ENCODE measurements at regions not wholly inside any gene's neighbourhood (a gene's known extent, or its start where the extent isn't known, plus 50 kb on each side); places are given as distances from the start of the nearest gene placed in this dataset.

- Histone ChIP-seq H3K27me3 (no peaks in the 10 kb centered on the region), H3K27ac (no peak overlapping the region), H3K4me3 (no peak overlapping the region), H3K9me3 (no peaks in the 10 kb centered on the region), H3K4me1 (no peaks in the 10 kb centered on the region), H3K36me3 (no peaks in the 10 kb centered on the region)
- intact Hi-C loops (cut with DNase I) = no loop called here
- DNase-seq (ENCODE audit: extremely low spot score in 2 of 2) = no peak
- no peak for TF ChIP-seq POLR2AphosphoS5 (IDR thresholded peaks at IDR 0.05; ENCODE audit: insufficient read depth in 1 of 2, low read depth in 1 of 2)
- TF ChIP-seq, protein P1, sequence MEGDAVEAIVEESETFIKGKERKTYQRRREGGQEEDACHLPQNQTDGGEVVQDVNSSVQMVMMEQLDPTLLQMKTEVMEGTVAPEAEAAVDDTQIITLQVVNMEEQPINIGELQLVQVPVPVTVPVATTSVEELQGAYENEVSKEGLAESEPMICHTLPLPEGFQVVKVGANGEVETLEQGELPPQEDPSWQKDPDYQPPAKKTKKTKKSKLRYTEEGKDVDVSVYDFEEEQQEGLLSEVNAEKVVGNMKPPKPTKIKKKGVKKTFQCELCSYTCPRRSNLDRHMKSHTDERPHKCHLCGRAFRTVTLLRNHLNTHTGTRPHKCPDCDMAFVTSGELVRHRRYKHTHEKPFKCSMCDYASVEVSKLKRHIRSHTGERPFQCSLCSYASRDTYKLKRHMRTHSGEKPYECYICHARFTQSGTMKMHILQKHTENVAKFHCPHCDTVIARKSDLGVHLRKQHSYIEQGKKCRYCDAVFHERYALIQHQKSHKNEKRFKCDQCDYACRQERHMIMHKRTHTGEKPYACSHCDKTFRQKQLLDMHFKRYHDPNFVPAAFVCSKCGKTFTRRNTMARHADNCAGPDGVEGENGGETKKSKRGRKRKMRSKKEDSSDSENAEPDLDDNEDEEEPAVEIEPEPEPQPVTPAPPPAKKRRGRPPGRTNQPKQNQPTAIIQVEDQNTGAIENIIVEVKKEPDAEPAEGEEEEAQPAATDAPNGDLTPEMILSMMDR (IDR thresholded peaks at IDR 0.05) = no peak
Observed at GRCh38 chr5:79858410-79858723, 132.7 kb downstream of the MTX3 start.

GRCh38 chr5:79857714-79858409 lies 133.2 kb downstream of the MTX3 start:
- H3K27me3 ChIP-seq = no peaks in the 10 kb centered on the region
- no peaks in the 10 kb centered on the region for H3K36me3 ChIP-seq
- H3K4me3 ChIP-seq = no peak overlapping the region
- intact Hi-C loops (cut with DNase I) = no loop called here
- H3K27ac ChIP-seq = no peak overlapping the region
- H3K4me1 ChIP-seq = no peaks in the 10 kb centered on the region
- peak; percentile 46 to 84 for DNase-seq (ENCODE audit: extremely low spot score in 2 of 2)
- no peaks in the 10 kb centered on the region for H3K9me3 ChIP-seq
- TF ChIP-seq POLR2AphosphoS5 (IDR thresholded peaks at IDR 0.05; ENCODE audit: insufficient read depth in 1 of 2, low read depth in 1 of 2) = no peak
- TF ChIP-seq, protein P1 (IDR thresholded peaks at IDR 0.05) = peak; percentile 88 to 92 (median 90)

- H3K27ac ChIP-seq = no peak overlapping the region
- no peaks in the 10 kb centered on the region for H3K27me3 ChIP-seq
- peak; percentile 64 to 77 for DNase-seq (ENCODE audit: extremely low spot score in 2 of 2)
- H3K9me3 ChIP-seq = no peaks in the 10 kb centered on the region
- H3K36me3 ChIP-seq = no peaks in the 10 kb centered on the region
- H3K4me1 ChIP-seq = no peaks in the 10 kb centered on the region
- intact Hi-C loops (cut with DNase I) = no loop called here
- TF ChIP-seq POLR2A (IDR thresholded peaks at IDR 0.05) (no peak), POLR2AphosphoS5 (IDR thresholded peaks at IDR 0.05; ENCODE audit: insufficient read depth in 1 of 2, low read depth in 1 of 2) (no peak)
- TF ChIP-seq, protein P1 (IDR thresholded peaks at IDR 0.05) = no peak
- no peak overlapping the region for H3K4me3 ChIP-seq
Observed at GRCh38 chr5:79856456-79857055, 134.5 kb downstream of the MTX3 start.

GRCh38 chr5:79853676-79854418 lies 137.2 kb downstream of the MTX3 start:
- Histone ChIP-seq H3K27ac (no peak overlapping the region), H3K9me3 (no peaks in the 10 kb centered on the region), H3K27me3 (no peaks in the 10 kb centered on the region), H3K4me1 (peaks cover 4% of the 10 kb centered on the region), H3K36me3 (no peaks in the 10 kb centered on the region), H3K4me3 (no peak overlapping the region)
- peak; percentile 65 to 82 for DNase-seq (ENCODE audit: extremely low spot score in 2 of 2)
- TF ChIP-seq, protein P1 (IDR thresholded peaks at IDR 0.05) = no peak
- TF ChIP-seq POLR2A (IDR thresholded peaks at IDR 0.05) (no peak), POLR2AphosphoS5 (IDR thresholded peaks at IDR 0.05; ENCODE audit: insufficient read depth in 1 of 2, low read depth in 1 of 2) (no peak)
- intact Hi-C loops (cut with DNase I) = no loop called here

GRCh38 chr5:79853028-79853427 lies 138.0 kb downstream of the MTX3 start:
- TF ChIP-seq, protein P1 (IDR thresholded peaks at IDR 0.05) = no peak
- TF ChIP-seq POLR2A (IDR thresholded peaks at IDR 0.05) (no peak), POLR2AphosphoS5 (IDR thresholded peaks at IDR 0.05; ENCODE audit: insufficient read depth in 1 of 2, low read depth in 1 of 2) (no peak)
- no peak overlapping the region for H3K4me3 ChIP-seq
- H3K36me3 ChIP-seq = no peaks in the 10 kb centered on the region
- no peaks in the 10 kb centered on the region for H3K9me3 ChIP-seq
- H3K4me1 ChIP-seq = peaks cover 4% of the 10 kb centered on the region
- peak; percentile 69 to 81 for DNase-seq (ENCODE audit: extremely low spot score in 2 of 2)
- H3K27me3 ChIP-seq = no peaks in the 10 kb centered on the region
- intact Hi-C loops (cut with DNase I) = no loop called here
- no peak overlapping the region for H3K27ac ChIP-seq

Measured in vagina (tissue), 2 donors.